GM12892 (cell line): ENCODE measurements at regions not wholly inside any gene's neighbourhood (a gene's known extent, or its start where the extent isn't known, plus 50 kb on each side); places are given as distances from the start of the nearest gene placed in this dataset.

Source experiments
- POLR2AphosphoS5 ChIP-seq: IDR thresholded peaks from 2 replicates; pipeline ENCODE4 v1.6.1; 2011; ENCODE audit warnings: low read depth, low read length, control low read depth
- TAF1 ChIP-seq: IDR thresholded peaks from 2 replicates; pipeline ENCODE4 v1.6.1; 2011; ENCODE audit warnings: low read depth, mild to moderate bottlenecking, control low read depth, low read length, borderline replicate concordance

DNA sequence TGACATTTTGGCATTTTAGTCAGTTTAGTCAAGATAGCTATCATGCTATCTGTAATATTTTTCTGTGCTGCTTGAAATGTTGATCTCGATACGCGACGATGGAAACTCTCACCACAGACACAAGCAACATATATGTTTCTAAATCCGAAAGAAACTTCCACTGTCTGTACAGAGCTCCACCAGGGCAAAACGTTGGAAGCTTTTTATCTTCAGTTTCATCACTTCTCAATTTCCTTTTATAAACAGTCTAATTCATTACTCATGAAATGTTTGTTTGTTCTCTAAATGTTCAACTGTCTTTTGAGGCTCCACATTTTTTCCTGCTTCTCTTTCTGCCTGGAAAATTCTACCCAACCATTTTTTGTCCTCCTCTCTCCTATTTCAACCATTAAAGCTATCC lies 737.6 kb downstream of the SLC16A7 start:
- no peak for TF ChIP-seq POLR2AphosphoS5
- no peak for TF ChIP-seq TAF1
